ENCODE measurements at regions not wholly inside any gene's neighbourhood (a gene's known extent, or its start where the extent isn't known, plus 50 kb on each side); places are given as distances from the start of the nearest gene placed in this dataset.

DNA sequence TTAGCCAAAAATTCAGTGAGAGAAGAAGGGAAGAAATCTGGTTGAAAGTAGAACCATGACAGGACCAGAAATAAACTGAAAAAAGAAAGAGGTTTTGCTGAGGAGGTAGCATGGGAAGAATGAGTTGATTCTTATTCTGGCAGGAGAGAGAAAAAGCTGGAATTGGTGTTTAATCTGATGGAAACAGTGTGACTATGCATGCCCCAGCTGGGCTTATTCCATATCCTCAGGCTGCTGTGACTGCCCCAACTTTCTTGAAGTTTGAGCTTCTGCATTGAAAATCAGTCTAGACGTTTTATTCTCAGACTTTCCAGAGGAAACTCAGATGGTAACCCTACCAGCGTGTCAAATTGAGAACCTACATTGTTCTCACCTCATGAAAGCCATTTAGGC lies 352.5 kb upstream of the DCBLD2 start:
- Histone ChIP-seq H3K4me1 (ENCODE audit: insufficient read depth, low read length) (no peaks in the 10 kb centered on the region), H2AFZ (ENCODE audit: low read length) (no peak overlapping the region), H3K4me3 (replicated peaks in 1 of 3; ENCODE audit: insufficient read depth in 1 of 3, low read depth in 2 of 3, low read length in 3 of 3) (no peak overlapping the region), H3K27ac (ENCODE audit: extremely low read length, insufficient read depth, low read length) (no peak overlapping the region), H3K36me3 (replicated peaks in 1 of 2; ENCODE audit: control insufficient read depth in 1 of 2, insufficient read depth in 2 of 2, low read length in 2 of 2) (no peaks in the 10 kb centered on the region), H3K27me3 (ENCODE audit: control insufficient read depth in 1 of 2, insufficient read depth in 2 of 2, low read length in 2 of 2) (no peaks in the 10 kb centered on the region), H3K79me2 (ENCODE audit: insufficient read depth, low read length) (no peaks in the 10 kb centered on the region), H3K9ac (ENCODE audit: insufficient read depth, low read depth, low read length) (no peak overlapping the region), H4K20me1 (ENCODE audit: insufficient read depth, low read length) (no peaks in the 10 kb centered on the region), H3K9me3 (ENCODE audit: low read length) (no peaks in the 10 kb centered on the region), H3K4me2 (ENCODE audit: low read depth, low read length) (no peak overlapping the region)
- ATAC-seq (no peak), FAIRE-seq (no peak), DNase-seq (ENCODE audit: low spot score) (no peak)
- ChIA-PET POLR2A (no interaction called here), CTCF (ENCODE audit: low intra/inter-chr PET ratio, low total read pairs) (no interaction called here)
- BruUV-seq (replicated peaks) = no TSS peak
- in situ Hi-C loops (cut with HindIII; ENCODE audit: extremely low pct_ligation_motif_present, low pct_unique_long_range_greater_than_20kb) = no loop called here
- TF ChIP-seq ZNF276 (CRISPR knock-in tag; IDR thresholded peaks at IDR 0.05; ENCODE audit: low read depth) (no peak), HNRNPUL1 (IDR thresholded peaks at IDR 0.05; ENCODE audit: low read depth, low read length) (no peak), ZNF724P (CRISPR knock-in tag; IDR thresholded peaks at IDR 0.05; ENCODE audit: borderline replicate concordance) (no peak), ZNF33A (CRISPR knock-in tag; IDR thresholded peaks at IDR 0.05; ENCODE audit: borderline replicate concordance) (no peak), GATAD1 (CRISPR knock-in tag; IDR thresholded peaks at IDR 0.05) (no peak), ZSCAN9 (CRISPR knock-in tag; IDR thresholded peaks at IDR 0.05; ENCODE audit: borderline replicate concordance) (no peak), JUN (CRISPR knock-in tag; IDR thresholded peaks at IDR 0.05) (no peak), ZNF557 (CRISPR knock-in tag; IDR thresholded peaks at IDR 0.05) (no peak)
- intact Hi-C loops (cut with micrococcal nuclease; ENCODE audit: unreplicated experiment) = no loop called here
- WGBS (ENCODE audit: low lambda C conversion rate) = 0% methylated on average over 2 of the region's 2 CpGs

DNA sequence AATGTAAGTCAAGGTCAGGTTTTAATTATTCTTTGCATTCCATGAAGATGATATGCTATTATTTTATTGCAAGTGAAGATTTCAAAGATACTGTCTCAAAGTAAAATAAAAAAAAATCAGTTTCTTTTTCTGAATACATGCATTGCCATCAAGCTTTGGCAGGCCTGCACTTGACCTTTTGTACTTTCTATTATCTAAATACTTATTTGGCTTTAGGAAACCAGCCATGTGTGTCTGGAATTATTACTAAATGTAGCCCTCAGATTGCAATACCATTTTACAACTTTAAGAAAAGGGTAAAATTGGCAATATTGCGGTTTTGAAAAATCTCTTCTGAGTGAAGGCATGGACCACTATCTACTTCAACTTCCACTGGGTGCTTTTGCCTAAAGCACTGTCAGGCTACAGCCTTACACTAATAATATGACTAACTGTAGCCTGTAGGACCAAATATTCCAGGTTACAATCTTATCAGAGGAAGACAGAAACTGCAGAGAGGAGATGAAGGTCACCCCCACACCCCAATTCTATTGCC lies 349.4 kb upstream of the DCBLD2 start:
- intact Hi-C loops (cut with micrococcal nuclease; ENCODE audit: unreplicated experiment) = no loop called here
- in situ Hi-C loops (cut with HindIII; ENCODE audit: extremely low pct_ligation_motif_present, low pct_unique_long_range_greater_than_20kb) = no loop called here
- POLR2A ChIA-PET = no interaction called here
- Histone ChIP-seq H3K27me3 (ENCODE audit: control insufficient read depth in 1 of 2, insufficient read depth in 2 of 2, low read length in 2 of 2) (no peaks in the 10 kb centered on the region), H3K4me2 (ENCODE audit: low read depth, low read length) (no peak overlapping the region), H3K79me2 (ENCODE audit: insufficient read depth, low read length) (no peaks in the 10 kb centered on the region), H4K20me1 (ENCODE audit: insufficient read depth, low read length) (no peaks in the 10 kb centered on the region), H3K9me3 (ENCODE audit: low read length) (no peaks in the 10 kb centered on the region), H3K27ac (ENCODE audit: extremely low read length, insufficient read depth, low read length) (no peak overlapping the region), H3K36me3 (replicated peaks in 1 of 2; ENCODE audit: control insufficient read depth in 1 of 2, insufficient read depth in 2 of 2, low read length in 2 of 2) (no peaks in the 10 kb centered on the region), H3K4me3 (replicated peaks in 1 of 3; ENCODE audit: insufficient read depth in 1 of 3, low read depth in 2 of 3, low read length in 3 of 3) (no peak overlapping the region), H3K4me1 (ENCODE audit: insufficient read depth, low read length) (no peaks in the 10 kb centered on the region), H2AFZ (ENCODE audit: low read length) (no peak overlapping the region), H3K9ac (ENCODE audit: insufficient read depth, low read depth, low read length) (no peak overlapping the region)
- CTCF ChIA-PET (ENCODE audit: low intra/inter-chr PET ratio, low total read pairs) = no interaction called here
- FAIRE-seq (no peak), ATAC-seq (no peak), DNase-seq (ENCODE audit: low spot score) (no peak)
- BruUV-seq (replicated peaks) = no TSS peak
- WGBS (ENCODE audit: low lambda C conversion rate) = 0% methylated on average over 1 of the region's 1 CpG
- no peak for TF ChIP-seq CBFB (CRISPR knock-in tag; IDR thresholded peaks at IDR 0.05)
- TF ChIP-seq, protein P1, sequence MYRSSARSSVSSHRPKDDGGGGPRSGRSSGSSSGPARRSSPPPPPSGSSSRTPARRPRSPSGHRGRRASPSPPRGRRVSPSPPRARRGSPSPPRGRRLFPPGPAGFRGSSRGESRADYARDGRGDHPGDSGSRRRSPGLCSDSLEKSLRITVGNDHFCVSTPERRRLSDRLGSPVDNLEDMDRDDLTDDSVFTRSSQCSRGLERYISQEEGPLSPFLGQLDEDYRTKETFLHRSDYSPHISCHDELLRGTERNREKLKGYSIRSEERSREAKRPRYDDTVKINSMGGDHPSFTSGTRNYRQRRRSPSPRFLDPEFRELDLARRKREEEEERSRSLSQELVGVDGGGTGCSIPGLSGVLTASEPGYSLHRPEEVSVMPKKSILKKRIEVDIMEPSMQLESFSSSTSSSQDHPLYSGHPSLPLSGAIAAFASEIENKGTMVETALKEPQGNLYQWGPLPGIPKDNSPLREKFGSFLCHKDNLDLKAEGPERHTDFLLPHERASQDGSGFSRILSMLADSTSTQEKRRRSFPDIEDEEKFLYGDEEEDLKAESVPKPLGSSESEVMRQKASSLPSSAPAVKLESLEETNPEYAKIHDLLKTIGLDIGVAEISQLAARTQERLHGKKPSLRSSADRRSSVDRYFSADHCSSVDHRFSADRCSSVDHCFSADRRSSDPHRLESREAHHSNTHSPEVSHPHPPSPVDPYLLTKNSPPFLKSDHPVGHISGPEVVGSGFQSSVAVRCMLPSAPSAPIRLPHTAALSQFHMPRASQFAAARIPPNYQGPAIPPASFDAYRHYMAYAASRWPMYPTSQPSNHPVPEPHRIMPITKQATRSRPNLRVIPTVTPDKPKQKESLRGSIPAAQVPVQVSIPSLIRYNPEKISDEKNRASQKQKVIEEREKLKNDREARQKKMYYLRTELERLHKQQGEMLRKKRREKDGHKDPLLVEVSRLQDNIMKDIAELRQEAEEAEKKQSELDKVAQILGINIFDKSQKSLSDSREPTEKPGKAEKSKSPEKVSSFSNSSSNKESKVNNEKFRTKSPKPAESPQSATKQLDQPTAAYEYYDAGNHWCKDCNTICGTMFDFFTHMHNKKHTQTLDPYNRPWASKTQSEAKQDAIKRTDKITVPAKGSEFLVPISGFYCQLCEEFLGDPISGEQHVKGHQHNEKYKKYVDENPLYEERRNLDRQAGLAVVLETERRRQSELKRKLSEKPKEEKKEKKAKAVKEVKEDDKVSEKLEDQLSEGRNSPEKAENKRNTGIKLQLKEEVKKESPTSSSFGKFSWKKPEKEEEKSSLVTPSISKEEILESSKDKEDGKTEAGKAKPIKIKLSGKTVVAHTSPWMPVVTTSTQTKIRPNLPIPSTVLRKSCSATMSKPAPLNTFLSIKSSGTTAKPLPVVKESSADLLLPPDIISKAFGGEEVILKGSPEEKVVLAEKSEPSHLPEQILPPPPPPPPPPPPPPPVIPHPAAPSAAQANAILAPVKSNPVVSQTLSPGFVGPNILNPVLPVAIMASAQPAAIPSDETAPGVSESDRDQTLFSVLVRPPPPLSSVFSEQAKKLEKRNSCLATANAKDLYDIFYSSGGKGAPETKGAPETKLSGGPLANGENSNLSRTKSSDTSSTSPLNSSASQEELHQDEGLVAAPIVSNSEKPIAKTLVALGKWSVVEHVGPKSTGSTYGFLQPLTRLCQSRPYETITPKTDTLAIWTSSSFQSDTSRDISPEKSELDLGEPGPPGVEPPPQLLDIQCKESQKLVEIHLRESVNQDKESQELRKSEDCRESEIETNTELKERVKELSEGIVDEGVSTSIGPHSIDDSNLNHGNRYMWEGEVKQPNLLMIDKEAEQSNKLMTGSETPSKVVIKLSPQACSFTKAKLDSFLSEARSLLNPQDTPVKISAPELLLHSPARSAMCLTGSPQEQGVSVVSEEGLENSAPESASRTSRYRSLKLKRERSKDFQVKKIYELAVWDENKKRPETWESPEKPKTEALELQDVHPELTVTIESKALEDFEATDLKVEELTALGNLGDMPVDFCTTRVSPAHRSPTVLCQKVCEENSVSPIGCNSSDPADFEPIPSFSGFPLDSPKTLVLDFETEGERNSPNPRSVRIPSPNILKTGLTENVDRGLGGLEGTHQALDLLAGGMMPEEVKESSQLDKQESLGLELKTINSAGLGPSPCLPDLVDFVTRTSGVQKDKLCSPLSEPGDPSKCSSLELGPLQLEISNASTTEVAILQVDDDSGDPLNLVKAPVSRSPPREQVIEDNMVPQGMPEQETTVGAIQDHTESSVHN (CRISPR knock-in tag; IDR thresholded peaks at IDR 0.05) = no peak

Measured in HepG2 (cell line).